ENCODE measurements at regions not wholly inside any gene's neighbourhood (a gene's known extent, or its start where the extent isn't known, plus 50 kb on each side); places are given as distances from the start of the nearest gene placed in this dataset.

- Histone ChIP-seq H3K27ac (ENCODE audit: low read depth, low read length, poor library complexity, severe bottlenecking) (no peak overlapping the region), H4K20me1 (ENCODE audit: insufficient read depth, low read length) (no peaks in the 10 kb centered on the region), H3K79me2 (ENCODE audit: insufficient read depth, low read depth, low read length) (no peaks in the 10 kb centered on the region), H3K9me2 (ENCODE audit: insufficient read depth, low read length) (no peaks in the 10 kb centered on the region), H3K4me1 (ENCODE audit: insufficient read depth, low read length, poor library complexity, severe bottlenecking) (no peaks in the 10 kb centered on the region), H3K36me3 (ENCODE audit: insufficient read depth, low read length) (no peaks in the 10 kb centered on the region), H3K4me3 (ENCODE audit: low read depth, low read length, poor library complexity, severe bottlenecking) (no peak overlapping the region), H3K4me2 (ENCODE audit: low read length) (no peak overlapping the region), H2AFZ (ENCODE audit: low read length) (no peak overlapping the region), H3K9me3 (ENCODE audit: low read length) (no peaks in the 10 kb centered on the region)
- POLR2A ChIA-PET: interaction anchor here (0.5 kb wide), 1 partner anchor 822 kb away, joined by 3 read pairs; no protein-coding TSS in a partner anchor
- TF ChIP-seq EZH2phosphoT487 (IDR thresholded peaks at IDR 0.05; ENCODE audit: borderline replicate concordance, low read depth, low read length) (no peak), CTCF (conservative IDR thresholded peaks at IDR 0.05; ENCODE audit: low read length) (no peak)
- intact Hi-C loops (cut with micrococcal nuclease; ENCODE audit: unreplicated experiment): no loop called here
- no TSS peak for BruUV-seq (replicated peaks)
- DNase-seq (ENCODE audit: low spot score): no peak
- CTCF ChIA-PET (ENCODE audit: unreplicated experiment): no interaction called here
Observed at GRCh38 chr12:88801227-88802095, 221.2 kb upstream of the KITLG start.

GRCh38 chr12:88793096-88793495, 212.8 kb upstream of the KITLG start:
- Histone ChIP-seq H3K36me3 (ENCODE audit: insufficient read depth, low read length) (no peaks in the 10 kb centered on the region), H3K4me1 (ENCODE audit: insufficient read depth, low read length, poor library complexity, severe bottlenecking) (no peaks in the 10 kb centered on the region), H3K27ac (ENCODE audit: low read depth, low read length, poor library complexity, severe bottlenecking) (no peak overlapping the region), H2AFZ (ENCODE audit: low read length) (no peak overlapping the region), H3K79me2 (ENCODE audit: insufficient read depth, low read depth, low read length) (no peaks in the 10 kb centered on the region), H3K9me2 (ENCODE audit: insufficient read depth, low read length) (no peaks in the 10 kb centered on the region), H3K9me3 (ENCODE audit: low read length) (no peaks in the 10 kb centered on the region), H3K4me3 (ENCODE audit: low read depth, low read length, poor library complexity, severe bottlenecking) (no peak overlapping the region), H3K4me2 (ENCODE audit: low read length) (no peak overlapping the region), H4K20me1 (ENCODE audit: insufficient read depth, low read length) (no peaks in the 10 kb centered on the region)
- POLR2A ChIA-PET: no interaction called here
- TF ChIP-seq CTCF (conservative IDR thresholded peaks at IDR 0.05; ENCODE audit: low read length) (no peak), EZH2phosphoT487 (IDR thresholded peaks at IDR 0.05; ENCODE audit: borderline replicate concordance, low read depth, low read length) (no peak)
- CTCF ChIA-PET (ENCODE audit: unreplicated experiment): no interaction called here
- BruUV-seq (replicated peaks): no TSS peak
- intact Hi-C loops (cut with micrococcal nuclease; ENCODE audit: unreplicated experiment): no loop called here
- no peak for DNase-seq (ENCODE audit: low spot score)

GRCh38 chr12:88790231-88790630, 210.0 kb upstream of the KITLG start:
- DNase-seq (ENCODE audit: low spot score): no peak
- CTCF ChIA-PET (ENCODE audit: unreplicated experiment): no interaction called here
- H3K9me3 ChIP-seq (ENCODE audit: low read length): no peaks in the 10 kb centered on the region
- no peak for TF ChIP-seq CTCF (conservative IDR thresholded peaks at IDR 0.05; ENCODE audit: low read length)
- no peak for TF ChIP-seq EZH2phosphoT487 (IDR thresholded peaks at IDR 0.05; ENCODE audit: borderline replicate concordance, low read depth, low read length)
- H3K4me2 ChIP-seq (ENCODE audit: low read length): no peak overlapping the region
- no TSS peak for BruUV-seq (replicated peaks)
- H3K36me3 ChIP-seq (ENCODE audit: insufficient read depth, low read length): no peaks in the 10 kb centered on the region
- no peaks in the 10 kb centered on the region for H3K4me1 ChIP-seq (ENCODE audit: insufficient read depth, low read length, poor library complexity, severe bottlenecking)
- intact Hi-C loops (cut with micrococcal nuclease; ENCODE audit: unreplicated experiment): no loop called here
- no peak overlapping the region for H3K27ac ChIP-seq (ENCODE audit: low read depth, low read length, poor library complexity, severe bottlenecking)
- POLR2A ChIA-PET: no interaction called here
- H2AFZ ChIP-seq (ENCODE audit: low read length): no peak overlapping the region
- H4K20me1 ChIP-seq (ENCODE audit: insufficient read depth, low read length): no peaks in the 10 kb centered on the region
- no peaks in the 10 kb centered on the region for H3K79me2 ChIP-seq (ENCODE audit: insufficient read depth, low read depth, low read length)
- no peak overlapping the region for H3K4me3 ChIP-seq (ENCODE audit: low read depth, low read length, poor library complexity, severe bottlenecking)
- H3K9me2 ChIP-seq (ENCODE audit: insufficient read depth, low read length): no peaks in the 10 kb centered on the region
